ENCODE measurements at regions not wholly inside any gene's neighbourhood (a gene's known extent, or its start where the extent isn't known, plus 50 kb on each side); places are given as distances from the start of the nearest gene placed in this dataset.
"Not testable (repeated sequence)": the region's sequence is repeated elsewhere in the genome, so short reads cannot be mapped to it uniquely, and the experiment has no call there.

DNA sequence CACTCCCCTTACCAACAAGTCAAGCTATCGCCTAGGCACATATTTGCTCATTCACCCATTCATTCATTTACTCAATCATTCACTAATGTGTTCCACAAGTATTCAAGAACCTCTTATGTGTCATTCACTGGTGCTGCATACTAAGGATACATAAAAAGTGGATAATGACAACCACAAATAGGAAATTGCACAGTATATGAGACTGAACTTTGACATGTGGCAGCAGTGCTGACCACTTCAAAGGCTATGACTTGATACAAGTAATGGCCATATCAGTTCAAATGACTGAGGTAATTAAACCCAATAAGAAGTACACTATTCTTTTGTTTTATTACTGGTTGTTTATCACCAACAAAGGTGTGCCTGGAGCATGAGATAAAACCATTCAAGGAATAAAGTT lies 282.5 kb downstream of the KLHL13 start:
- no peaks in the 10 kb centered on the region for H3K36me3 ChIP-seq
- no peaks in the 10 kb centered on the region for H3K27me3 ChIP-seq
- 71 to 82% methylated on average over 1 of the region's 1 CpG for WGBS, 2 donors
- H3K27ac ChIP-seq: no peak overlapping the region
- TF ChIP-seq, protein P1, sequence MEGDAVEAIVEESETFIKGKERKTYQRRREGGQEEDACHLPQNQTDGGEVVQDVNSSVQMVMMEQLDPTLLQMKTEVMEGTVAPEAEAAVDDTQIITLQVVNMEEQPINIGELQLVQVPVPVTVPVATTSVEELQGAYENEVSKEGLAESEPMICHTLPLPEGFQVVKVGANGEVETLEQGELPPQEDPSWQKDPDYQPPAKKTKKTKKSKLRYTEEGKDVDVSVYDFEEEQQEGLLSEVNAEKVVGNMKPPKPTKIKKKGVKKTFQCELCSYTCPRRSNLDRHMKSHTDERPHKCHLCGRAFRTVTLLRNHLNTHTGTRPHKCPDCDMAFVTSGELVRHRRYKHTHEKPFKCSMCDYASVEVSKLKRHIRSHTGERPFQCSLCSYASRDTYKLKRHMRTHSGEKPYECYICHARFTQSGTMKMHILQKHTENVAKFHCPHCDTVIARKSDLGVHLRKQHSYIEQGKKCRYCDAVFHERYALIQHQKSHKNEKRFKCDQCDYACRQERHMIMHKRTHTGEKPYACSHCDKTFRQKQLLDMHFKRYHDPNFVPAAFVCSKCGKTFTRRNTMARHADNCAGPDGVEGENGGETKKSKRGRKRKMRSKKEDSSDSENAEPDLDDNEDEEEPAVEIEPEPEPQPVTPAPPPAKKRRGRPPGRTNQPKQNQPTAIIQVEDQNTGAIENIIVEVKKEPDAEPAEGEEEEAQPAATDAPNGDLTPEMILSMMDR (IDR thresholded peaks at IDR 0.05): no peak
- no peaks in the 10 kb centered on the region for H3K9me3 ChIP-seq
- DNase-seq (no peak), FAIRE-seq (no peak), ATAC-seq (no peak)
- H3K4me1 ChIP-seq: no peaks in the 10 kb centered on the region
- H3K4me3 ChIP-seq: no peak overlapping the region
- intact Hi-C loops (cut with DNase I): no loop called here

DNA sequence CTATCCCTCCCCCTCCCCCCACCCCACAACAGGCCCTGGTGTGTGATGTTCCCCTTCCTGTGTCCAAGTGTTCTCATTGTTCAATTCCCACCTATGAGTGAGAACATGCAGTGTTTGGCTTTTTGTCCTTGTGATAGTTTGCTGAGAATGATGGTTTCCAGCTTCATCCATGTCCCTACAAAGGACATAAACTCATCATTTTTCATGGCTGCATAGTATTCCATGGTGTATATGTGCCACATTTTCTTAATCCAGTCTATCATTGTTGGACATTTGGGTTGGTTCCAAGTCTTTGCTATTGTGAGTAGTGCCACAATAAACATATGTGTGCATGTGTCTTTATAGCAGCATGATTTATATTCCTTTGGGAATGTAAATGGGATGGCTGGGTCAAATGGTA lies 295.1 kb downstream of the KLHL13 start:
- intact Hi-C loops (cut with DNase I); FAIRE-seq: not testable (repeated sequence)

DNA sequence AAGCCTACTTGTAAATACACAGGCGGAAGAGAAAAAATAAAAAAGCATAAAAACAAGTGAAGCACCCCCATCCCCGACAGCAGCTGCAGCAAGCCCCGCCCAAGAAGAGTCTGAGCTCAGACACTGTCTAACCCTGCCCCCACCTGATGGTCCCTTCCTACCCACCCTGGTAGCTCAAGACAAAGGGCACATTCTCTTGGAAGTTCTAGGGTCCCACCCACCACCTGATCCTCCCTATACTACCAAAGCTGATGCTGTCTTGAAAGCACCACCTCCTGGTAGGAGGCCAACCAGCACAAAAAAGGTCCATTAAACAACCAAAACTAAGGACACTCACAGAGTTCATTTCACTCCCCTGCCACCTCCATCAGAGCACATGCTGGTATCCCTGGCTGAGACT lies 308.2 kb downstream of the KLHL13 start:
- FAIRE-seq (no peak), DNase-seq (no peak), ATAC-seq (no peak)
- TF ChIP-seq, protein P1 (IDR thresholded peaks at IDR 0.05): no peak
- Histone ChIP-seq H3K4me1 (no peaks in the 10 kb centered on the region), H3K36me3 (no peaks in the 10 kb centered on the region), H3K27ac (no peak overlapping the region), H3K4me3 (no peak overlapping the region), H3K27me3 (no peaks in the 10 kb centered on the region), H3K9me3 (no peaks in the 10 kb centered on the region)
- WGBS, 2 donors: 67 to 78% methylated on average over 3 of the region's 3 CpGs
- intact Hi-C loops (cut with DNase I): no loop called here

More for the DNA sequence above, 295.1 kb downstream of the KLHL13 start:
- not testable (repeated sequence) for H3K4me1 ChIP-seq, DNase-seq, H3K27ac ChIP-seq, H3K27me3 ChIP-seq, H3K4me3 ChIP-seq, H3K9me3 ChIP-seq, H3K36me3 ChIP-seq, ATAC-seq

DNA sequence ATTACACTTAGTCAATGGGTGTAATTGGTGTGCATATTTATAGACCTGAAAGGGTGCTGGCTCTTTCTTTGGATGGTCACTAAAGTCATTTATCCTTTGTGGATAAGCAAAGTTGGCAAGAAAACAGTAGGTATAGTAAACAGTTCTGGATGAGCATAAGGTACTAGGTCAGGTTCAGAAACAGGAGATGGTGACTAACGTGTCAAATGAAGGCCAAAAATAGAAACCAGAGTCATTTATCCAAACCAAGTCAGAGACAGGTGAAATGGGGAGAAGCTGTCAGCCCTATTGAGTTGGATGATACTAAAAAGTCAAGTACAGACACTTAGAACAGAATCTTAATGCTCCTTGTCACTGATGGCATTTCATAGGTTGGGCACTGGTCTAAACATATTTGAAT lies 313.1 kb downstream of the KLHL13 start:
- ATAC-seq: no peak
- H3K9me3 ChIP-seq: no peaks in the 10 kb centered on the region
- H3K27me3 ChIP-seq: no peaks in the 10 kb centered on the region
- TF ChIP-seq, protein P1 (IDR thresholded peaks at IDR 0.05): no peak
- intact Hi-C loops (cut with DNase I): no loop called here
- H3K4me1 ChIP-seq: no peaks in the 10 kb centered on the region
- H3K27ac ChIP-seq: no peak overlapping the region
- DNase-seq: no peak
- no peak for FAIRE-seq
- H3K36me3 ChIP-seq: no peaks in the 10 kb centered on the region
- 38 to 63% methylated on average over 1 of the region's 1 CpG for WGBS, 2 donors
- H3K4me3 ChIP-seq: no peak overlapping the region

DNA sequence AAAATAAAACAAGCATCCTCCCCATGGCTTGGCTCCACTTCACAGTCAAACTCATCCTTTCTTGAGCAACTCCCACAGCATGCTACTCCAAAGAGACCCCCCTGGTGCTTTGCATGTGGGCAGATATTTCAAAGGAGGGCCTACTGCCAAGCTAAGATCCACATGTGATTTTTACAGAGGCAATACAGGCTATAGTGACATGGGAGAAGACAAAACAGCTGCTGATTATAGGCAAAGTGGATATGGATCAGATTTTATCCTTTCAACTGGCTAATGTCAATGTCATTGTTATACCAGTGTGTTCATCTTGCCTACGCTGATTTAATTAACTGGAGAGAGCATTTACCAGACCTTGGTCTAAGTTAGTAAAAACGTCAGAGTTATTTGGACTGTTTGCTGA lies 328.3 kb downstream of the KLHL13 start:
- H3K9me3 ChIP-seq: no peaks in the 10 kb centered on the region
- FAIRE-seq: no peak
- DNase-seq: no peak
- H3K27me3 ChIP-seq: no peaks in the 10 kb centered on the region
- no peak overlapping the region for H3K27ac ChIP-seq
- intact Hi-C loops (cut with DNase I): no loop called here
- 53 to 70% methylated on average over 2 of the region's 2 CpGs for WGBS, 2 donors
- ATAC-seq: no peak
- TF ChIP-seq, protein P1 (IDR thresholded peaks at IDR 0.05): no peak
- no peaks in the 10 kb centered on the region for H3K36me3 ChIP-seq
- no peaks in the 10 kb centered on the region for H3K4me1 ChIP-seq
- H3K4me3 ChIP-seq: no peak overlapping the region

DNA sequence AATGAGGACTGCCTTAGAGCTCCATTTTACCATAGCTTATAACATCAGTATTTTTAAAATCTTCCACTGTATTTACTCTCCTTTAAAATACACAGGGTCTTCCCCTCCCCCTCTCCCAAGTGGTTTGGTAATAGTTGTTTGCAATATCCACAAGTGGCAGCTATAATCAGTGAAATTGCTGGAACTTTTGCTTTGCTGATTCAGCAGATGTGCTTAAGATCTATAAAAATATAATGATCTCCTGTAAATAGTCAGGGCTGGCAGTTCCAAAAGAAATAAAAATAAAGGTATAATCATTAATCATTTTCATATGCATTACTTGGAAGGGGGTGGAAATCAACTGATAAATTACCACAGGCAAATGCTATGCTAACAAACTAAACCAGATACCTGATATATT lies 345.2 kb downstream of the KLHL13 start:
- H3K27ac ChIP-seq: no peak overlapping the region
- no peaks in the 10 kb centered on the region for H3K4me1 ChIP-seq
- intact Hi-C loops (cut with DNase I): no loop called here
- H3K4me3 ChIP-seq: no peak overlapping the region
- no peaks in the 10 kb centered on the region for H3K36me3 ChIP-seq
- TF ChIP-seq, protein P1 (IDR thresholded peaks at IDR 0.05): no peak
- no peaks in the 10 kb centered on the region for H3K9me3 ChIP-seq
- DNase-seq: no peak
- FAIRE-seq: no peak
- no peak for ATAC-seq
- H3K27me3 ChIP-seq: peaks cover 0 to 7% (median 0%) of the 10 kb centered on the region in 4 donors

Data from pancreas (tissue), 10 donors.